HG02884 (cell line): ENCODE measurements at regions not wholly inside any gene's neighbourhood (a gene's known extent, or its start where the extent isn't known, plus 50 kb on each side); places are given as distances from the start of the nearest gene placed in this dataset.
"Not testable (repeated sequence)": the region's sequence is repeated elsewhere in the genome, so short reads cannot be mapped to it uniquely, and the experiment has no call there.

Experiments
- ATAC-seq: cut with Tn5 transposase; IDR thresholded peaks from one replicate; pipeline ENCODE4 v1.9.1; 2021; ENCODE audit warnings: mild to moderate bottlenecking, moderate library complexity; ENCODE audit not compliant: unreplicated experiment

GRCh38 chr1:213622365-213623063 is 365.3 kb upstream of the PROX1 start:
- ATAC-seq, result peak; percentile 96

- ATAC-seq, result peak; percentile 22
These were observed 364.6 kb upstream of the PROX1 start for GRCh38 chr1:213623064-213623581.

GRCh38 chr1:213623862-213624261 is 363.9 kb upstream of the PROX1 start:
- ATAC-seq, result no peak

- not testable (repeated sequence) for ATAC-seq
These were observed 351.0 kb upstream of the PROX1 start for GRCh38 chr1:213636778-213637177.

- ATAC-seq, result no peak
These were observed 346.5 kb upstream of the PROX1 start for GRCh38 chr1:213641312-213641711.

DNA sequence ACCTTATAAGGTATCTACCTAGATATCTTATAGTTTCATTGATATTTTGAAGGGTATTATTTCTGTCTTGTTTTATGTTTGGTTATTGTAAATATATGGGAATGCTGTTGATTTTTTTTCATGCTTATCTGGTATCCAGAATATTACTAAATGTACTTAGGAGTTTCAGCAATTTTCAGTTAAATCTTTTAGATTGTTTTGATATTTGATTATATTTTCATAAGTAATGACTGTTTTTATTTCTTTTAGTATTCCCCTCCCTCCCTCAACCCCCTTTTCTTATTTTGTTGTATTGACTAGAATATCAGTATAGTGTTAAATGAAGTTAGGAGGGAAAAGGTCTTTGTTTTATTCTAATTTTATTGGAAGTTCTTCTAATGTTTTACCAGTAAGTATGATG is 344.4 kb upstream of the PROX1 start:
- no peak for ATAC-seq

DNA sequence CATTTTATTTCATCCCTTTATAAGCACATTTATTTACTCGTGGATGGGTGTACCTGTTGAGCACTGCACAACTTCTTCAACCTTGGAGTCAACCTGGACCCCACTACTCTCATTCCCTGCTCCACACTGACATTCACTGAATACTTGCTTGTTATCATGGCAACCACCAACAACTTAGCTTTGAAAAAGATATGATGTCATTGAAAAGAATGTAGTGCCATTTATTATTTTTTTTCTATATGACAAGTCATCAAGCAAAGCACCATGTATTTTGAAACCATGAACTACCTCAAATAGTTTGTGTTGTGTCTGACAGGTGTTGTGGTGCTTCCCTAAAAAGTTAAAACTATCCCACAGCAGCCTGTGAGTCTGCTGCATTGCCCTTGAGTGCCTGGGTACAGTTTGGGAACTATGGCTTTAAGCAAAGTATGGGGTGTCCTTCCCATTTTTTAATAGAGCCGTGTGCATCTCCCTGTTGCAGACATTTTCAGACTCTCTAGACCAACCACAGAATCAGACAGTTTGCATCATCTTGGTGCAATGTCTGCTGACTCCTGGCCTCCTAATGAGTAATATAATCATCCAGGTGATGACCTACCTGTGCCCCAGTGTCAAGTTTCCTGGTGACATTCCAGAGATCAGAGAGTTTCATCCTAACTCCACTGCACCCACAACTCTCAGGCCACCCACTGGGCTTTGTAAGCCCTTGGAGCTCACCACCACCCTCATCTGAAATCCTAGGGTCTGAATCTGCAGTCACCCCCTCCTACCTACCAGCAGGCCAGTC is 339.7 kb upstream of the PROX1 start:
- ATAC-seq, result no peak

DNA sequence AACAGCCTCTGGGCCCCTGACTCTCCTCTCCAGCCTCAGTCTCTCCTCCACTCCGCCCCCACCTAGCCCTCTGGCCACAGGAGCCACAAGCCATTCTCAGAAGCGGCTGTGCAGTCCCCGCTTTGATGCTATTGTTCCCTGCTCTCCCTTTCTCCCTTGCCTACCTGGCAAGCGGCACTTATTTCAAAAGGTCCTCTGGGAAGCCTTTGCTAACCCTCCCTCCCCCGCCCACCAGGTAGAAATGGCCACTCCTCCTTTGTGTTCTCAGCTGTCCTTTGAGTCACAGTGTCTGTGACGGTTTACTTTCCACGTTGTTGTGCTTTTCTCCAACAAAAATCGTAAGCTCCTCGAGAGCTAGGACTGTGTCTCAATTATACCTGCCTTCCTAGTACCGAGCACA is 338.4 kb upstream of the PROX1 start:
- ATAC-seq, result no peak

GRCh38 chr1:213650603-213651002 is 337.2 kb upstream of the PROX1 start:
- ATAC-seq, result no peak

DNA sequence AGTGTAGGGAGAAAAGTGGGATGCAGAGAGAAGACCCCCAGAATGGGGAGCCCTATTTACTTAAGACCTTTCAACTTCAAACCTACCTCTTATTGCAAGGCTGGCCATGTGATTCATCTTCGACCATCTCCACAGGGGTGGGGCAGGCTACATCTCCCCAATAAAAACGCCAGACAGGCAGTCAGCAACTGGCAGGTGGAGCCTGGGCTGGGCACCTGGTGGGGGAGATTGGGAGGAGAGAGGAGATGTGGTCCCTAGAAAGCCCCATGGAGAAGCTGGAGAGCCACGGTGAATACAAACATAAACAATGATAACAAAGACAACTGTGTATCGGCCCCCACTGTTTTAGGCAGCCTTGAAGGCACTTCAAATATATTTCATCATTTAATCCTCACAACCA is 336.7 kb upstream of the PROX1 start:
- ATAC-seq, result no peak

DNA sequence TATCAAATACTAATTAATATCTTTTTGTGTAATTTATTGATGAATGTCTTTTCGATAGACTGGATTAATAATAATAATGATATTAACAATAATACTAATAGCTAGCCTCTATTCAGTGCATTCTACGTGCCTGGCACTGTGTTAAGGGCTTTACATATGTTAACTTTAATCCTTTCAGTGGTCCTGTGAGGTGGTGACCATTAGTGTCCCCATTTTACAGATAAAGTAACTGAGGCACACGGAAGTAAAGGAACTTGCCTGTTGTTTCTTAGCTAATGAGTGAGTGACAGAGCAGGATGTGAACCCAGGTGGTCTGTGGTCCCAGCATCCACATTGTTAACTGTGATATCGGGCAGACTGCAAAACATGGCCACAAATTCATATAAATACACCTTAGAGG is 335.7 kb upstream of the PROX1 start:
- ATAC-seq, result no peak

DNA sequence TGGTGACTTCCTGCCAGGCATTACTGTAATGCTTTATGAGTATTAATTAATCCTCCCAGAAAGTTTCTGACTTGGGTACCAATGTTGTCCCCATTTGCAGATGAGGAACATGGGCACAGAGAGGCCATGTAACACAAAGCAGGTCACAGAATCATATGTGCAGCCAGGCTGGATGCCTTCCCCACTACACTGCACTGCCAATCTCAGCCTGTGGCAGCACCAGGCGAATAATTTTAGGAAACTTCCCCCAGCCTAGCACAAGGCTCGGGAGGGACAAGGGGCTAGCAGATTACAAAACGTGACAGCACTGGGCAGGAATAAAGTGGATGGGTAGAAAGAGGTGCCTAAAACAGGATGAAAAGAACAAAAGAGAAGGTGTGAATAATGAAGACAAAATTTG is 331.7 kb upstream of the PROX1 start:
- ATAC-seq, result no peak

GRCh38 chr1:213656503-213656902 is 331.3 kb upstream of the PROX1 start:
- ATAC-seq, result no peak

DNA sequence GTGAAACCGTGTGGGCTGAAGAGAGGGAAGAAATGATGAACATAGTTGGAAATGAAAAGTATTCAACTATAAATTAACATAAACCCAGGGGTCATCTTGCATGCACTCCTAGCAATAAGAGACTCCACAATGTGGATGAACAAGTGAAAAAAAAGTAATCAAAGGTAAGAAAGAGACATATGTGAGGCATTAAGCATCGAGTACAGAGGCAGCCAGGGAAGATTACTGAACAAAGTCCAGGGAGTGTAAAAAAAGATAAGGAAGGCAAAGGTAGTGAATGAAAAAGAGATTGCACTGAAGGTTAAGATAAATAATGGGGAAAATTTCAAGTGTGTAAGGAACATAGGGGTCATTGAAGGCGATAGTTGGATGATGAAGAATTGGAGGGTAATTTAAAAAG is 330.8 kb upstream of the PROX1 start:
- ATAC-seq, result no peak

DNA sequence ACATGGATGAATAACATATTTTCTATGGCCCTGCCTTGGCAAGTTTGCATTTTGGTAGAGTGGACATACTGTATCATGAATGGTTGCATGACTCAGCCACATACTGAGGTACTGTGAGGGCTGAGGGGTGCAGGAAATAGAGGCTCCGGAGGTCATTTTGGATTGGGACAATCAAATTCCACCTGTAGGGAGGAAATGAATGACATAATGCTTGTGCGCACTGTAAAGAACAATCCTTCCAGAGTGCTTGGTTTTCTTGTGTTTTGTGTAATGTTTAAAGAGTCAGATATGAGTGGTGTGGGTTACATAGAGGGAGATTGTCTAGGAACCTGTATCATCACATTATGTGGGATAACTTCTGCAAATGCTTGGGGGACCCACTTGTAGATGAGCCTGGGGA is 329.9 kb upstream of the PROX1 start:
- ATAC-seq, result no peak

GRCh38 chr1:213658457-213658856 is 329.3 kb upstream of the PROX1 start:
- ATAC-seq, result no peak

- ATAC-seq, result no peak
These were observed 327.9 kb upstream of the PROX1 start for GRCh38 chr1:213659580-213660547.

- ATAC-seq, result no peak
These were observed 326.5 kb upstream of the PROX1 start for GRCh38 chr1:213661302-213661701.

DNA sequence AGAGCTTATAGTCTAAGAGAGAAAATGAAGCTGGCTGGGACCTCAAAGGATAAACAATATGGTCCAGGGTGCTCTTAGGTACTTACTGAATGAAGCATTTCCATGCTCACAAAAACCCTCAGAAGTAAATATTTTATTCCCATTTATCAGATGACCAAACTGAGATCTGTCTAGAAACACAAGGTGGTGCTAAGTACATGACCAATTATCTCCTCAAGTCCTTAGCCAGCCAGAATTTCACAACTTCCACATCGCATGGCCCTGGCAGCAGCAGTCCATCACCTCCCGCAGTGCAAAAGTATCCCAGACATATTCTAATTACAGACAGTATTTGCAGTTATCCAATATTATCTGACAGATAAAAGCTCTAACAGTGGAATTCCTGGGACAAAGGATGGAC is 321.7 kb upstream of the PROX1 start:
- ATAC-seq, result no peak

DNA sequence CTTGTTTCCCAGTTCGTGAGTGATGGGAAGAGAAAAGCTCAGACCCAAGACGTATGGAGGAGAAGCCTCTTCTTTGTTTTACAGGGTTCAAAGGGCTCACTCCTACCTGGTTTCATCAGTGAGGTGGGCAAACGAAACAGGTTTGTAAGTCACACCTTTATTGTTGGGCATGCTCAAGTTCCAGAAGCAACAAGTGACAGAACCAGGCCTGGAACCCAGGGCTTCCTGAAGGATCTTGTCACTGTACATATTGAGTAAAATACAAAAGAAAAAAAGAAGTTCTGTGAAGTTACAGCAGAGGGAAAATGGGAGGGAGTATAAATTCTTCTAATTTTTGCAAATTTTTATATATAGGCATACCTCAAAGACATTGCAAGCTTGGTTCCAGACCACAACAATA is 320.9 kb upstream of the PROX1 start:
- ATAC-seq, result no peak

GRCh38 chr1:213669512-213669911 is 318.3 kb upstream of the PROX1 start:
- no peak for ATAC-seq
